ENCODE measurements at regions not wholly inside any gene's neighbourhood (a gene's known extent, or its start where the extent isn't known, plus 50 kb on each side); places are given as distances from the start of the nearest gene placed in this dataset.

DNA sequence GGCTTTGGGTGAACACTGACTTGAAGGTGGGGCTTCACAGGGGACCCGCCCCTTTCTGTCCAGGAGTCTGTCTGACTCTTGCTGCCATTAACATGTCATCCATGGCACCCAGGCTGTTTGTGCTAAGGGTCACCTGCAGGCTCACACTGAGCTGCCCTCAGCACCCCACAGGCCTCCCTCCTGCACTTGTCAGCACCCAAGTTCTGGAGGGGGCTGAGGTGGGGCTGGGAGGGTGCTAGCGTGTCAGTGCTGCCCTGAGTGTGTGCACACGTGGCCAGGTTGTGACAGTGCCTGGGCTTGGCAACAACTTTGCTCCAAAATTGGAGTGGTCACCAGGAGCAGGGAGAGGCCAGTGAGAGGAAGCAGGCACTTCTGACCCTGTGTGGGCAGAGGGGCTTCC, 963.2 kb downstream of the TRHDE start:
- POLR2A ChIA-PET, result no interaction called here

DNA sequence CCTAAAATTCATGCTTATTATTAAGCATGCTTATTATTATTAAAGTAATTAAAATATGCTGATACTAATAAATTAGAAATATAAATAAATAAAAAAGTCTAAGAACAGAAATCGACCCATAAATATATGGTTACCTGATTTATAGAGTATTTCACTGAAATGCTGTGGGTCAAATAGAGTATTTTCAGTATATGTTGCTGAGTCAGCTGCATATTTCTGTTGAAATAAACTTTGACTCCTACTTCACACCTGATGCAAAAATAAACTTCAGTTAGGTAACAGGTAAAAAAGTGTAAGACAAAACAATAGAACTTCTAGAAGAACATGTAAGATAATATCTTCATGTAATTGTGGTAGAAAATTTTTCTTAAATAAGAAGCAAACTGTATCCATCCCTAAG, 967.9 kb downstream of the TRHDE start:
- TF ChIP-seq CBX2 (IDR thresholded peaks at IDR 0.05; ENCODE audit: borderline replicate concordance, low read depth) (no peak), MAZ (IDR thresholded peaks at IDR 0.05; ENCODE audit: borderline replicate concordance, low read depth, low read length) (no peak), MAFK (IDR thresholded peaks at IDR 0.05; ENCODE audit: partially characterized antibody) (peak; percentile 57)
- DNase-seq (ENCODE audit: low read depth in 1 of 2, low spot score in 1 of 2), result no peak
- no peak for FAIRE-seq
- 2% methylated on average over 1 of the region's 1 CpG for WGBS (ENCODE audit: missing lambda C conversion rate)
- Histone ChIP-seq H3K4me1 (no peaks in the 10 kb centered on the region), H3K27ac (no peak overlapping the region), H3K9me3 (no peaks in the 10 kb centered on the region), H3K4me2 (no peak overlapping the region), H3K4me3 (no peak overlapping the region)
- ChIA-PET CTCF (no interaction called here), POLR2A (no interaction called here)
- no peak for ATAC-seq

More for the DNA sequence above, 963.2 kb downstream of the TRHDE start:
- Histone ChIP-seq H3K4me3 (no peak overlapping the region), H3K27ac (no peak overlapping the region), H3K4me2 (no peak overlapping the region), H3K9me3 (peaks cover 6% of the 10 kb centered on the region; the same call in 2 of the 3 replicates), H3K4me1 (no peaks in the 10 kb centered on the region)
- DNase-seq (ENCODE audit: low read depth in 1 of 2, low spot score in 1 of 2) (no peak), FAIRE-seq (no peak), ATAC-seq (no peak)
- CTCF ChIA-PET, result interaction anchor here (0.9 kb wide), 1 partner anchor 10 kb away, joined by 3 read pairs; no protein-coding TSS in a partner anchor
- TF ChIP-seq PBX3 (IDR thresholded peaks at IDR 0.05), result no peak
- TF ChIP-seq NFE2L2 (conservative IDR thresholded peaks at IDR 0.05; ENCODE audit: low read length), result no peak
- WGBS (ENCODE audit: missing lambda C conversion rate), result 0% methylated on average over 3 of the region's 3 CpGs

GRCh38 chr12:73262788-73263381, 990.7 kb downstream of the TRHDE start:
- TF ChIP-seq MAFK (IDR thresholded peaks at IDR 0.05; ENCODE audit: partially characterized antibody), result peak; percentile 73
- TF ChIP-seq ZNF302 (CRISPR knock-in tag; IDR thresholded peaks at IDR 0.05), result no peak
- 0% methylated on average over 1 of the region's 1 CpG for WGBS (ENCODE audit: missing lambda C conversion rate)
- POLR2A ChIA-PET, result no interaction called here
- no peak overlapping the region for H3K4me3 ChIP-seq
- peaks cover 3% of the 10 kb centered on the region; the same call in 2 of the 3 replicates for H3K9me3 ChIP-seq
- ATAC-seq, result no peak
- DNase-seq (ENCODE audit: low read depth in 1 of 2, low spot score in 1 of 2), result no peak
- no peak overlapping the region for H3K27ac ChIP-seq
- CTCF ChIA-PET, result no interaction called here
- no peaks in the 10 kb centered on the region for H3K4me1 ChIP-seq
- no peak for FAIRE-seq
- H3K4me2 ChIP-seq, result no peak overlapping the region

GRCh38 chr12:73266206-73266605, 994.0 kb downstream of the TRHDE start:
- DNase-seq (ENCODE audit: low read depth in 1 of 2, low spot score in 1 of 2) (no peak), FAIRE-seq (no peak), ATAC-seq (no peak)
- Histone ChIP-seq H3K9me3 (peaks cover 3% of the 10 kb centered on the region; the same call in 2 of the 3 replicates), H3K4me3 (no peak overlapping the region), H3K27ac (no peak overlapping the region), H3K4me1 (no peaks in the 10 kb centered on the region), H3K4me2 (no peak overlapping the region)
- CTCF ChIA-PET, result no interaction called here
- TF ChIP-seq RARB (CRISPR knock-in tag; IDR thresholded peaks at IDR 0.05) (no peak), CBX8 (IDR thresholded peaks at IDR 0.05) (no peak)
- TF ChIP-seq, protein P1, sequence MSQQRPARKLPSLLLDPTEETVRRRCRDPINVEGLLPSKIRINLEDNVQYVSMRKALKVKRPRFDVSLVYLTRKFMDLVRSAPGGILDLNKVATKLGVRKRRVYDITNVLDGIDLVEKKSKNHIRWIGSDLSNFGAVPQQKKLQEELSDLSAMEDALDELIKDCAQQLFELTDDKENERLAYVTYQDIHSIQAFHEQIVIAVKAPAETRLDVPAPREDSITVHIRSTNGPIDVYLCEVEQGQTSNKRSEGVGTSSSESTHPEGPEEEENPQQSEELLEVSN (IDR thresholded peaks at IDR 0.05; ENCODE audit: borderline replicate concordance, low read depth), result no peak
- 8% methylated on average over 1 of the region's 1 CpG for WGBS (ENCODE audit: missing lambda C conversion rate)
- POLR2A ChIA-PET, result no interaction called here

GRCh38 chr12:73274976-73275375, 1002.8 kb downstream of the TRHDE start:
- POLR2A ChIA-PET, result no interaction called here
- no peak for DNase-seq (ENCODE audit: low read depth in 1 of 2, low spot score in 1 of 2)
- no peak for FAIRE-seq
- no peak overlapping the region for H3K4me2 ChIP-seq
- CTCF ChIA-PET, result no interaction called here
- TF ChIP-seq ZNF302 (CRISPR knock-in tag; IDR thresholded peaks at IDR 0.05) (no peak), CHD4 (IDR thresholded peaks at IDR 0.05; ENCODE audit: borderline replicate concordance) (no peak), PHF8 (IDR thresholded peaks at IDR 0.05; ENCODE audit: borderline replicate concordance, low read depth) (no peak), TFCP2L1 (CRISPR knock-in tag; IDR thresholded peaks at IDR 0.05) (no peak), EHF (CRISPR knock-in tag; IDR thresholded peaks at IDR 0.05) (no peak), SMC3 (IDR thresholded peaks at IDR 0.05) (no peak), MAFK (IDR thresholded peaks at IDR 0.05; ENCODE audit: partially characterized antibody) (no peak), EP300 (IDR thresholded peaks at IDR 0.05) (no peak), HOXA7 (CRISPR knock-in tag; IDR thresholded peaks at IDR 0.05) (no peak)
- H3K4me3 ChIP-seq, result no peak overlapping the region
- H3K27ac ChIP-seq, result no peak overlapping the region
- H3K9me3 ChIP-seq, result peaks cover 2% of the 10 kb centered on the region; the same call in 1 of the 3 replicates
- no peak for ATAC-seq
- no peaks in the 10 kb centered on the region for H3K4me1 ChIP-seq
- WGBS (ENCODE audit: missing lambda C conversion rate), result 0% methylated on average over 3 of the region's 3 CpGs

All from A549 (cell line).